ENCODE measurements at regions not wholly inside any gene's neighbourhood (a gene's known extent, or its start where the extent isn't known, plus 50 kb on each side); places are given as distances from the start of the nearest gene placed in this dataset.

- H3K4me1 ChIP-seq = peaks cover 0 to 4% of the 10 kb centered on the region in 2 donors
- DNase-seq = no peak
- no peak overlapping the region for H3K27ac ChIP-seq
- 86 to 87% methylated on average over 9 of the region's 9 CpGs for WGBS, 2 donors
- no peaks in the 10 kb centered on the region for H3K36me3 ChIP-seq
- no peaks in the 10 kb centered on the region for H3K9me3 ChIP-seq
- no peak overlapping the region for H3K4me3 ChIP-seq (replicated peaks in 1 of 3)
- TF ChIP-seq CTCF (IDR thresholded peaks at IDR 0.05) (no peak), POLR2A (IDR thresholded peaks at IDR 0.05) (no peak)
- H3K27me3 ChIP-seq = no peaks in the 10 kb centered on the region
- intact Hi-C loops (cut with DNase I) = no loop called here
Measured at GRCh38 chr13:105441051-105441750, 1094.3 kb downstream of the EFNB2 start.

- no peak for DNase-seq
- TF ChIP-seq POLR2A (IDR thresholded peaks at IDR 0.05) = no peak
- TF ChIP-seq CTCF (IDR thresholded peaks at IDR 0.05) = no peak
- no peak overlapping the region for H3K27ac ChIP-seq
Measured at GRCh38 chr13:105436943-105437342, 1098.5 kb downstream of the EFNB2 start.

GRCh38 chr13:105432438-105432837, 1103.0 kb downstream of the EFNB2 start:
- TF ChIP-seq CTCF (IDR thresholded peaks at IDR 0.05) (no peak), POLR2A (IDR thresholded peaks at IDR 0.05) (no peak)

More at GRCh38 chr13:105436943-105437342, 1098.5 kb downstream of the EFNB2 start:
- Histone ChIP-seq H3K4me3 (replicated peaks in 1 of 3) (no peak overlapping the region), H3K27me3 (no peaks in the 10 kb centered on the region), H3K9me3 (no peaks in the 10 kb centered on the region), H3K4me1 (no peaks in the 10 kb centered on the region), H3K36me3 (no peaks in the 10 kb centered on the region)
- intact Hi-C loops (cut with DNase I) = no loop called here

GRCh38 chr13:105428811-105429210, 1106.7 kb downstream of the EFNB2 start:
- H3K4me3 ChIP-seq (replicated peaks in 1 of 3) = no peak overlapping the region
- H3K27ac ChIP-seq = no peak overlapping the region
- no peaks in the 10 kb centered on the region for H3K4me1 ChIP-seq
- 72 to 78% methylated on average over 2 of the region's 2 CpGs for WGBS, 2 donors
- TF ChIP-seq CTCF (IDR thresholded peaks at IDR 0.05) = no peak
- intact Hi-C loops (cut with DNase I) = no loop called here
- H3K36me3 ChIP-seq = no peaks in the 10 kb centered on the region
- no peaks in the 10 kb centered on the region for H3K9me3 ChIP-seq
- H3K27me3 ChIP-seq = no peaks in the 10 kb centered on the region
- DNase-seq = no peak

More at GRCh38 chr13:105432438-105432837, 1103.0 kb downstream of the EFNB2 start:
- intact Hi-C loops (cut with DNase I) = no loop called here
- DNase-seq = no peak
- Histone ChIP-seq H3K4me1 (no peaks in the 10 kb centered on the region), H3K4me3 (replicated peaks in 1 of 3) (no peak overlapping the region), H3K27ac (no peak overlapping the region), H3K36me3 (no peaks in the 10 kb centered on the region), H3K27me3 (no peaks in the 10 kb centered on the region), H3K9me3 (no peaks in the 10 kb centered on the region)
- 86 to 91% methylated on average over 2 of the region's 2 CpGs for WGBS, 2 donors

- no peaks in the 10 kb centered on the region for H3K36me3 ChIP-seq
- no peak overlapping the region for H3K4me3 ChIP-seq (replicated peaks in 1 of 3)
- TF ChIP-seq CTCF (IDR thresholded peaks at IDR 0.05) = no peak
- no peak for TF ChIP-seq POLR2A (IDR thresholded peaks at IDR 0.05)
- no peaks in the 10 kb centered on the region for H3K4me1 ChIP-seq
- H3K27me3 ChIP-seq = no peaks in the 10 kb centered on the region
- DNase-seq = no peak
- 87 to 89% methylated on average over 5 of the region's 5 CpGs for WGBS, 2 donors
- intact Hi-C loops (cut with DNase I) = no loop called here
- no peak overlapping the region for H3K27ac ChIP-seq
- no peaks in the 10 kb centered on the region for H3K9me3 ChIP-seq
Measured at GRCh38 chr13:105426441-105426840, 1109.0 kb downstream of the EFNB2 start.

All from thyroid gland (tissue), 4 donors.